Sigmoid colon (tissue), 4 donors: ENCODE measurements at regions not wholly inside any gene's neighbourhood (a gene's known extent, or its start where the extent isn't known, plus 50 kb on each side); places are given as distances from the start of the nearest gene placed in this dataset.

Experiments used
- EP300 ChIP-seq, 4 donors: sonication (generic); formaldehyde crosslinking; IDR thresholded peaks; one replicate each; pipeline ENCODE4 v1.6.1; 2017; ENCODE audit warnings: antibody characterized with exemption in 4 of 4
- POLR2A ChIP-seq, 2 donors: fragments of 450-650 bp; IDR thresholded peaks; one replicate each; pipeline ENCODE4 v1.6.1; 2016; ENCODE audit warnings: antibody characterized with exemption in 2 of 2, mild to moderate bottlenecking in 2 of 2, moderate library complexity in 2 of 2
- POLR2AphosphoS5 ChIP-seq, 4 donors: sonication (generic); formaldehyde crosslinking; IDR thresholded peaks; one replicate each; pipeline ENCODE4 v1.6.1; 2017; ENCODE audit warnings: antibody characterized with exemption in 4 of 4
- TF ChIP-seq, protein P1 (sequence below), 4 experiments: fragments of 450-650 bp in 3 of 4; fragments of 200-600 bp in 1 of 4; IDR thresholded peaks; one replicate each; pipeline ENCODE4 v1.5.1; 2016 to 2019; ENCODE audit warnings: antibody characterized with exemption in 4 of 4, mild to moderate bottlenecking in 3 of 4, moderate library complexity in 2 of 4

DNA sequence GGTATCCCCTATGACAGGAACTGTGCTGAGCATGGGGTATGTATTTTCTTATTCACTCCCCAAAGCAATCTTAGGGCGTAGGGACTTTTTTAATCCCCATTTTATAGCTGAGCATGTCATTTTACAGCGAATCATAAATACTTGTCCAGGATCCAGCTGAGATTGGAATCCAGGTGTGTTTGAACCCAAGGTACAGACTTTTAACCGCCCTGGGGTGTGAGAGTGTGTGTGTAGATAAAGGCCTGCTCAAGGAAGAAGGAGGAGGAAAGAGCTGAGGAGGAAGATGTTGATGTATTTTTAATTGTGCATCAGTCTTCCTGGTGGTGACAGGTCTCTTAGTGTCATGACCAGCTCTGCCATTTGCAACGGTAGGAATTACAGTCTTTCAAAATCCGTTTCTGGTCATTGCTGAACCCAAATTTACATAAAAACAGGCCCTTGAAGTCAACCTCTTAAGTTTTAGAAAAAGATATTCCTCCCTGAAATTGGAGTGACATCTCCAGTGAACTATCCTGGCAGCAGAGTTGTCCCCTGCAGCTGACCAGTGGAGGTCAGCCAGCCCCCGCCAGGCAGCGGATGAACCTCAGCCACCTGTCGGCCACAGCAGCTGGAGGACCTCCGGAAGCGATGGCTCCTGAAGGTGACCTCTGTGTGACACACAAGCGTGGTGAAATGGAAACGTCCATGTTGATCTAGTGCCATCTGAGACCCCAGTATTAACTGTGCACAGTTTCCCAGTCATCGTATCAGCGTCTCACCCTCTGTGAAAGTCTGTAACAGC is 92.8 kb upstream of the MITF start:
- TF ChIP-seq, protein P1, sequence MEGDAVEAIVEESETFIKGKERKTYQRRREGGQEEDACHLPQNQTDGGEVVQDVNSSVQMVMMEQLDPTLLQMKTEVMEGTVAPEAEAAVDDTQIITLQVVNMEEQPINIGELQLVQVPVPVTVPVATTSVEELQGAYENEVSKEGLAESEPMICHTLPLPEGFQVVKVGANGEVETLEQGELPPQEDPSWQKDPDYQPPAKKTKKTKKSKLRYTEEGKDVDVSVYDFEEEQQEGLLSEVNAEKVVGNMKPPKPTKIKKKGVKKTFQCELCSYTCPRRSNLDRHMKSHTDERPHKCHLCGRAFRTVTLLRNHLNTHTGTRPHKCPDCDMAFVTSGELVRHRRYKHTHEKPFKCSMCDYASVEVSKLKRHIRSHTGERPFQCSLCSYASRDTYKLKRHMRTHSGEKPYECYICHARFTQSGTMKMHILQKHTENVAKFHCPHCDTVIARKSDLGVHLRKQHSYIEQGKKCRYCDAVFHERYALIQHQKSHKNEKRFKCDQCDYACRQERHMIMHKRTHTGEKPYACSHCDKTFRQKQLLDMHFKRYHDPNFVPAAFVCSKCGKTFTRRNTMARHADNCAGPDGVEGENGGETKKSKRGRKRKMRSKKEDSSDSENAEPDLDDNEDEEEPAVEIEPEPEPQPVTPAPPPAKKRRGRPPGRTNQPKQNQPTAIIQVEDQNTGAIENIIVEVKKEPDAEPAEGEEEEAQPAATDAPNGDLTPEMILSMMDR (IDR thresholded peaks at IDR 0.05) = no peak
- TF ChIP-seq POLR2A (IDR thresholded peaks at IDR 0.05) (no peak), POLR2AphosphoS5 (IDR thresholded peaks at IDR 0.05) (no peak), EP300 (IDR thresholded peaks at IDR 0.05) (no peak)
